AG04449 (cell line): ENCODE measurements at regions not wholly inside any gene's neighbourhood (a gene's known extent, or its start where the extent isn't known, plus 50 kb on each side); places are given as distances from the start of the nearest gene placed in this dataset.
A peak's percentile ranks its signal among the peaks of the same experiment; 100 is the strongest.

Source experiments
- CTCF ChIA-PET: fragments of 350-600 bp; formaldehyde crosslinking; extraction: SDS; loops from one replicate; lab custom pipeline; 2021; ENCODE audit warnings: antibody characterized with exemption; lab: Yijun Ruan, JAX
- POLR2A ChIA-PET: fragments of 400-600, 350-600 bp; formaldehyde crosslinking; extraction: SDS; loops from one replicate; lab custom pipeline; 2020; ENCODE audit warnings: antibody characterized with exemption, inconsistent platforms; lab: Yijun Ruan, JAX
- DNase-seq: peaks from one replicate; pipeline ENCODE4 v3.0.0-alpha.2; 2010; ENCODE audit warnings: low read depth, low spot score
- H3K4me3 ChIP-seq: 2 replicates; pipeline ENCODE4 v1.5.1; 2011; ENCODE audit warnings: low read depth, mild to moderate bottlenecking, control low read depth, low read length
- CTCF ChIP-seq: IDR thresholded peaks from one replicate; pipeline ENCODE4 v1.5.1; 2011; ENCODE audit warnings: mild to moderate bottlenecking, moderate library complexity, low read length, control low read depth, inconsistent platforms; ENCODE audit not compliant: insufficient read depth; ENCODE audit errors: missing control alignments

- ChIA-PET POLR2A (no interaction called here), CTCF (interaction anchor here (0.9 to 11.5 kb wide), 19 partner anchors 9 to 737 kb away, joined by 3 to 136 read pairs (median 8); partner anchors contain the start of gene RAX)
- no peak for TF ChIP-seq CTCF
- peak; percentile 17 for DNase-seq
- no peak overlapping the region for H3K4me3 ChIP-seq
Observed at GRCh38 chr18:59085797-59086196, 53.9 kb upstream of the SEC11C start.

GRCh38 chr18:59086522-59086921 lies 53.2 kb upstream of the SEC11C start:
- ChIA-PET POLR2A (interaction anchor here (0.7 kb wide), 1 partner anchor 236 kb away, joined by 3 read pairs; no protein-coding TSS in a partner anchor), CTCF (interaction anchor here (0.9 to 11.5 kb wide), 11 partner anchors 8 to 322 kb away, joined by 3 to 136 read pairs (median 14); no protein-coding TSS in a partner anchor)
- TF ChIP-seq CTCF, result no peak
- H3K4me3 ChIP-seq, result no peak overlapping the region
- DNase-seq, result no peak

GRCh38 chr18:59087391-59087790 lies 52.3 kb upstream of the SEC11C start:
- ChIA-PET POLR2A (no interaction called here), CTCF (interaction anchor here (1.1 to 11.5 kb wide), 3 partner anchors 17 to 141 kb away, joined by 3 to 136 read pairs (median 34); no protein-coding TSS in a partner anchor)
- H3K4me3 ChIP-seq, result no peak overlapping the region

More at GRCh38 chr18:59087391-59087790, 52.3 kb upstream of the SEC11C start:
- DNase-seq, result no peak
- no peak for TF ChIP-seq CTCF
